HUES64 (cell line): ENCODE measurements at regions not wholly inside any gene's neighbourhood (a gene's known extent, or its start where the extent isn't known, plus 50 kb on each side); places are given as distances from the start of the nearest gene placed in this dataset.

Experiments
- H3K27ac ChIP-seq: 2 replicates; pipeline ENCODE4 v1.7.0; 2013; ENCODE audit warnings: low read depth, low read length, inconsistent platforms
- H3K27me3 ChIP-seq: 2 replicates; pipeline ENCODE4 v1.6.1; 2013; ENCODE audit warnings: mild to moderate bottlenecking, low read length; ENCODE audit not compliant: insufficient read depth
- H3K36me3 ChIP-seq: 2 replicates; pipeline ENCODE4 v1.6.1; 2013; ENCODE audit warnings: mild to moderate bottlenecking, low read length; ENCODE audit not compliant: insufficient read depth
- H3K4me1 ChIP-seq: 2 replicates; pipeline ENCODE4 v1.6.1; 2013; ENCODE audit warnings: mild to moderate bottlenecking, low read length, moderate library complexity; ENCODE audit not compliant: insufficient read depth
- H3K4me3 ChIP-seq: 2 replicates; pipeline ENCODE4 v1.5.1; 2013; ENCODE audit warnings: mild to moderate bottlenecking, low read length, moderate library complexity
- H3K9ac ChIP-seq: 2 replicates; pipeline ENCODE4 v1.6.1; 2013; ENCODE audit warnings: mild to moderate bottlenecking, low read depth, low read length
- H3K9me3 ChIP-seq: 2 replicates; pipeline ENCODE4 v1.6.1; 2013; ENCODE audit warnings: low read depth, low read length; ENCODE audit not compliant: insufficient read depth
- WGBS: fragments of 150-250, 120-280 bp; methylation state at CpG from one replicate; pipeline ENCODE4 v1.1.7; 2013; ENCODE audit warnings: missing lambda C conversion rate; 5-methylcytosine and 5-hydroxymethylcytosine counted together

DNA sequence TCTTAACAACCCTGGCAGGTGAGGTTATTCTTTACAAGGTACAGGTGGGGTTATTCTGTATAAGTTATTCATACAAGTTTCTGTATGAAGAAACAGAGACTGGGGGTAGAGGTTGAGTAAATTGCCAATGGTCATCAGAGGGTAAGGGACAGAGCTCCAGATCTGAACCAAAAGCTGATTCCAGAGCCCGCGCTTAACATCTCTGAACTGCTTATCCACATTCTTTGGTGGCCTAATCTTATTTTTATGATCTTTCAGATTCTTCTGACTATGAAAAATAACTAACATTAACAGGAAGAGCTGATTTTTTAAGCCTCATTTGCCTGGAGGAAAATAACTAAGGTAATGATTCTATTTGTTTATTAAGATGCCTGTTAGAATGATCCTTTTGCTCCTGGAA lies 63.9 kb upstream of the BARHL2 start:
- Histone ChIP-seq H3K4me1 (peaks cover 11% of the 10 kb centered on the region), H3K9me3 (no peaks in the 10 kb centered on the region), H3K4me3 (no peak overlapping the region), H3K36me3 (no peaks in the 10 kb centered on the region), H3K27me3 (no peaks in the 10 kb centered on the region), H3K9ac (no peak overlapping the region), H3K27ac (no peak overlapping the region)
- 100% methylated on average over 2 of the region's 2 CpGs for WGBS

DNA sequence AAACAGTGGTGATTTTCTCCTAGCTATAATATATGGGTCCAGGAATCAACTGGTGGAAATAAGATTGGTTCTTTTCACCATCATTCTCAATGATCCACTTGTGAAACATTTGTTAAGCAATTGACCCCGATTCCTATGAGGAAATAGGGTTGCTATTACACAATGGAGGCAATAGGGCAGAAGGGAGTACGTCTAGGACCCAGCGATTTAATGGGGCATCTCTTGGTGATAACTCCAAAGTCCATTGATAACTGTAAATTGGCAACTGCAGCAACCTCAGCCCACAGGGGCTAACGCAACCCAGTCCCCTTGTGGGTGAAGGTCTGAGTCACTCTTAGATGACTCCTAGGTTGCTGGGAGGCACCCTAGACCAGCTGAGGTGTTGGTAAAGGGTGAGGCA lies 62.5 kb upstream of the BARHL2 start:
- 97% methylated on average over 4 of the region's 4 CpGs for WGBS
- no peak overlapping the region for H3K27ac ChIP-seq
- no peaks in the 10 kb centered on the region for H3K27me3 ChIP-seq
- H3K36me3 ChIP-seq, result no peaks in the 10 kb centered on the region
- no peak overlapping the region for H3K4me3 ChIP-seq
- H3K4me1 ChIP-seq, result peaks cover 8% of the 10 kb centered on the region
- no peak overlapping the region for H3K9ac ChIP-seq
- H3K9me3 ChIP-seq, result no peaks in the 10 kb centered on the region

DNA sequence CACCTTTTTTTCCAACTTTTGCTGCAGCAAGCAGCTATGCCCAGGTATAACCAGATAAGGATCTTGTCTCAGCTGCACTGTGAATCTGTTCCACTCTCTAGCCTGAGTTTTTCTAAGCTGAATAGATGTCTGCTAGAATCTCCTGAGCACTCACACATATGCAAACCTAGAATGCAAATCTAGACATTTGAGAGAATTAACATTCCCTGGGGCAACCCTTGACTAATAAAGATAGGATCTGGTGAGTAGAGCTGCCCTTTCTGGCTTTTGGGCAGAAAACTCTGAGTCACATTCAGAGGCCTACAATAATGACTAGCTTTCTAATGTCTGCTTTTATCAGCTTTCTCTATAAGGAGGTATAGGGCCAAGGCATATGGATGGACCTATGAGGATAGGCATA lies 61.4 kb upstream of the BARHL2 start:
- H3K9me3 ChIP-seq, result no peaks in the 10 kb centered on the region
- H3K27ac ChIP-seq, result no peak overlapping the region
- H3K4me1 ChIP-seq, result no peaks in the 10 kb centered on the region; the same call in 1 of the 2 replicates
- no peaks in the 10 kb centered on the region for H3K36me3 ChIP-seq
- no peak overlapping the region for H3K9ac ChIP-seq
- no peak overlapping the region for H3K4me3 ChIP-seq
- no peaks in the 10 kb centered on the region for H3K27me3 ChIP-seq

DNA sequence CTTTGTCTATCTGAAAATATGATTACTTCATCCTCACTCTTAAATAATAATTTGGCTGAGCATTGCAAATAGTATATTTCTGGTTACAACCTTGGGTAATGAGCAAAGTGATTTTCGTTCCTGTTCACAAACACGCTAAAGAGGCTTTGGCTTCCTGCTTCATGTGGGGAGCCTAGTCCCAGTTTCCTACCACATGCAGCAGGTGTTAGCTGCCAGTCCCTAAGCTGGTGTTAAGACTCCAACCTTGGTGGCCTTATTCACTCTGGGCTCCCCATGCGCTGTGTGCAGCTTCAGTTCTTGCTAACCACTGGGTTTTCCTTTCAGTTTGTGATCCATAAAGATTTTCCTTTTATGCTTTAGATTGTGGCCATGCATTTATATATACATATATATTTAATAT lies 56.7 kb upstream of the BARHL2 start:
- no peaks in the 10 kb centered on the region for H3K9me3 ChIP-seq
- H3K36me3 ChIP-seq, result no peaks in the 10 kb centered on the region
- no peaks in the 10 kb centered on the region; the same call in 1 of the 2 replicates for H3K4me1 ChIP-seq
- no peaks in the 10 kb centered on the region for H3K27me3 ChIP-seq
- no peak overlapping the region for H3K4me3 ChIP-seq
- H3K27ac ChIP-seq, result no peak overlapping the region
- 96% methylated on average over 3 of the region's 3 CpGs for WGBS
- no peak overlapping the region for H3K9ac ChIP-seq

DNA sequence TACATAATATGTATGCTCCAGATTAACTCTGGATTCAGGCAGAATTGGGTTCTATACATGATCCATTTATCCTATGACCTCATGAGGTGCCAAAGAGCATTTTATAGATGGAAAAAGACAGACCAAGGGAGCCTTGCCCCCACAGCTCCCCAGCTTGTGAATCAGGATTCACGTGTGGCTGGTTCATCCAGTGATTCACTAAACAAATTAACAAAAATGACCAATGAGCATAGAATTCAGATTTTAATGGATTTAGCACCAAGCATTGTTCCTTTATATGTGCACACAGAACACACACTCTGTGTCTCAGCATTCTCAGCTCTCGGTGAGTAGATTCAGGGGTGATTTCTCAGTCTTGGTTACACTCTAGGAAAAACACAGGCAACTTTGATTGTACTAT lies 51.7 kb upstream of the BARHL2 start:
- H3K27me3 ChIP-seq, result no peaks in the 10 kb centered on the region
- H3K36me3 ChIP-seq, result no peaks in the 10 kb centered on the region
- H3K27ac ChIP-seq, result no peak overlapping the region
- no peaks in the 10 kb centered on the region for H3K9me3 ChIP-seq
- no peak overlapping the region for H3K4me3 ChIP-seq
- H3K9ac ChIP-seq, result no peak overlapping the region
- WGBS, result 88% methylated on average over 2 of the region's 2 CpGs
- H3K4me1 ChIP-seq, result no peaks in the 10 kb centered on the region

DNA sequence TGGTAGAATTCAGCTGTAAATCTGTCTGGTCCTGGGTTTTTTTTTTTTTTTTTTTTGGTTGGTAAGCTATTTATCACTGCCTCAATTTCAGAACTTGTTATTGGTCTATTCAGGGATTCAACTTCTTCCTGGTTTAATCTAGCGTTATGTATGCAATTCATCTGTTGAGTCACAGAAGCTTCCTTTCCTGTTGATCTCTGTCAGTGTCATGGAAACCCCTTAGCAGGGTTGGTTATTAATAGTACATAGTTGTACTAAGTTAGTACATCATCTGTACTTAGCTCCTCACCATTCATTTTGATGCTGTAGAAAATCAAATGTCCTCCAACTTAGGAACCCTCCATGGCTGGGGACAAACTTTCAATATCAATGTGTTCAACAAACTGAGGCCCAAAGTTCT lies 51.0 kb upstream of the BARHL2 start:
- Histone ChIP-seq H3K27ac (no peak overlapping the region), H3K27me3 (no peaks in the 10 kb centered on the region), H3K36me3 (no peaks in the 10 kb centered on the region), H3K4me3 (no peak overlapping the region), H3K9me3 (no peaks in the 10 kb centered on the region), H3K9ac (no peak overlapping the region), H3K4me1 (no peaks in the 10 kb centered on the region)
- WGBS, result 100% methylated on average over 1 of the region's 1 CpG
